ENCODE measurements at regions not wholly inside any gene's neighbourhood (a gene's known extent, or its start where the extent isn't known, plus 50 kb on each side); places are given as distances from the start of the nearest gene placed in this dataset.

GRCh38 chr6:3654436-3654835, 97.1 kb downstream of the PXDC1 start:
- Histone ChIP-seq H3K4me3 (ENCODE audit: insufficient read depth, low read depth, low read length) (no peak overlapping the region), H3K27me3 (ENCODE audit: control insufficient read depth, insufficient read depth, low read length) (peaks cover 43% of the 10 kb centered on the region), H4K20me1 (ENCODE audit: insufficient read depth, low read length) (no peaks in the 10 kb centered on the region), H2AK5ac (ENCODE audit: low read depth, low read length) (no peak overlapping the region), H4K8ac (ENCODE audit: low read depth in 2 of 2, low read length in 2 of 2) (no peak overlapping the region), H4K5ac (ENCODE audit: low read depth, low read length) (no peak overlapping the region), H2BK120ac (ENCODE audit: low read depth, low read length) (no peak overlapping the region), H2BK20ac (ENCODE audit: low read depth, low read length) (no peak overlapping the region), H4K91ac (ENCODE audit: insufficient read depth, low read depth, low read length) (no peak overlapping the region), H2BK5ac (ENCODE audit: low read depth, low read length, poor library complexity, severe bottlenecking) (no peak overlapping the region), H3K27ac (ENCODE audit: insufficient read depth, low read length) (no peak overlapping the region), H3K4me1 (ENCODE audit: control insufficient read depth, insufficient read depth, low read length) (no peaks in the 10 kb centered on the region), H2BK15ac (ENCODE audit: low read depth, low read length) (no peak overlapping the region), H3K9me1 (ENCODE audit: insufficient read depth, low read length) (no peaks in the 10 kb centered on the region), H3K4me2 (ENCODE audit: low read depth, low read length) (no peak overlapping the region), H3K9ac (ENCODE audit: low read depth, low read length) (no peak overlapping the region), H3K9me3 (ENCODE audit: control insufficient read depth, insufficient read depth, low read length) (no peaks in the 10 kb centered on the region), H3K36me3 (ENCODE audit: control insufficient read depth, insufficient read depth, low read length) (no peaks in the 10 kb centered on the region), H3K56ac (ENCODE audit: extremely low read depth, insufficient read depth, low read length) (no peak overlapping the region), H3K4ac (ENCODE audit: low read depth, low read length) (no peak overlapping the region), H3K14ac (replicated peaks; ENCODE audit: low read depth, low read length) (no peak overlapping the region), H3K79me1 (ENCODE audit: low read depth in 1 of 2, low read length in 2 of 2) (no peaks in the 10 kb centered on the region), H3K18ac (ENCODE audit: low read depth, low read length) (no peak overlapping the region), H2AFZ (replicated peaks; ENCODE audit: low read length, poor library complexity) (no peak overlapping the region), H3K23ac (ENCODE audit: low read depth, low read length) (no peak overlapping the region), H2AK9ac (replicated peaks; ENCODE audit: low read depth, low read length, poor library complexity) (no peak overlapping the region)
- TF ChIP-seq RAD21 (IDR thresholded peaks at IDR 0.05; ENCODE audit: low read length) (no peak), RFX5 (IDR thresholded peaks at IDR 0.05; ENCODE audit: low read depth, low read length) (no peak), SMC3 (IDR thresholded peaks at IDR 0.05; ENCODE audit: low read depth, low read length) (no peak), MAFK (IDR thresholded peaks at IDR 0.05; ENCODE audit: low read depth, low read length) (no peak), MAZ (IDR thresholded peaks at IDR 0.05; ENCODE audit: borderline replicate concordance, low read depth, low read length) (no peak), RCOR1 (IDR thresholded peaks at IDR 0.05; ENCODE audit: insufficient replicate concordance, low read length) (no peak), ELK1 (IDR thresholded peaks at IDR 0.05; ENCODE audit: borderline replicate concordance, low read depth, low read length) (no peak), CEBPB (IDR thresholded peaks at IDR 0.05; ENCODE audit: low read depth, low read length) (no peak), POLR2A (IDR thresholded peaks at IDR 0.05; ENCODE audit: low read depth, low read length) (no peak), USF2 (IDR thresholded peaks at IDR 0.05; ENCODE audit: low read depth, low read length) (no peak), NFE2L2 (IDR thresholded peaks at IDR 0.05; ENCODE audit: low read depth, low read length) (no peak), BHLHE40 (IDR thresholded peaks at IDR 0.05; ENCODE audit: low read depth, low read length) (no peak), FOS (IDR thresholded peaks at IDR 0.05; ENCODE audit: low read depth, low read length) (no peak)
- CTCF ChIA-PET = no interaction called here
- dilution Hi-C loops (cut with HindIII; ENCODE audit: low sequenced_read_pairs, unreplicated experiment) = no loop called here
- POLR2A ChIA-PET (ENCODE audit: unreplicated experiment) = no interaction called here
- no TSS peak for BruUV-seq (replicated peaks)
- WGBS, 2 experiments (ENCODE audit: extremely low coverage in 2 of 2, insufficient read length in 1 of 2) = no CpG with 5 or more reads among the region's 12 CpGs
- DNase-seq (no peak), ATAC-seq (ENCODE audit: low read depth) (no peak)
- in situ Hi-C loops (cut with MboI; ENCODE audit: low sequenced_read_pairs) = no loop called here
- intact Hi-C loops (cut with micrococcal nuclease) = no loop called here
